ENCODE measurements at regions not wholly inside any gene's neighbourhood (a gene's known extent, or its start where the extent isn't known, plus 50 kb on each side); places are given as distances from the start of the nearest gene placed in this dataset.

DNA sequence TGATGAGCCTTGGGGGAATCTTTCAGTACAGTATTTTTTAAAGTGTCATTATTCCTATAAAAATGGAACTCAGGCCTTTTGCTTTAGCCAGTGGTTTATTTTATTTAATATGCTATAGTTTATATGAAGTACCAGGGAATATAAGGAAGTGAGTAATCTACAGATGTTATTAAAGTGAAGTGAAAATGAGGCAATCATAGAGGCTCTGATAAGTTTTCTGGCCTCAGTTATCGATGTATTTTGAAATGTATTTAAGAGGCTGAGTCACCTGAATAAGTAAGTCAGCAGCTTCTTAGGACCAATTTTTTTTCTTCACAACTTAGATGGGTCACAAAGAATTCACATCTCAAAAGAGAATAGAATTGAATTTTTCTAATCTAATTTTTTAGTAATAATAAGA lies 829.0 kb downstream of the DNAH5 start (continued):
- TF ChIP-seq, protein P1, sequence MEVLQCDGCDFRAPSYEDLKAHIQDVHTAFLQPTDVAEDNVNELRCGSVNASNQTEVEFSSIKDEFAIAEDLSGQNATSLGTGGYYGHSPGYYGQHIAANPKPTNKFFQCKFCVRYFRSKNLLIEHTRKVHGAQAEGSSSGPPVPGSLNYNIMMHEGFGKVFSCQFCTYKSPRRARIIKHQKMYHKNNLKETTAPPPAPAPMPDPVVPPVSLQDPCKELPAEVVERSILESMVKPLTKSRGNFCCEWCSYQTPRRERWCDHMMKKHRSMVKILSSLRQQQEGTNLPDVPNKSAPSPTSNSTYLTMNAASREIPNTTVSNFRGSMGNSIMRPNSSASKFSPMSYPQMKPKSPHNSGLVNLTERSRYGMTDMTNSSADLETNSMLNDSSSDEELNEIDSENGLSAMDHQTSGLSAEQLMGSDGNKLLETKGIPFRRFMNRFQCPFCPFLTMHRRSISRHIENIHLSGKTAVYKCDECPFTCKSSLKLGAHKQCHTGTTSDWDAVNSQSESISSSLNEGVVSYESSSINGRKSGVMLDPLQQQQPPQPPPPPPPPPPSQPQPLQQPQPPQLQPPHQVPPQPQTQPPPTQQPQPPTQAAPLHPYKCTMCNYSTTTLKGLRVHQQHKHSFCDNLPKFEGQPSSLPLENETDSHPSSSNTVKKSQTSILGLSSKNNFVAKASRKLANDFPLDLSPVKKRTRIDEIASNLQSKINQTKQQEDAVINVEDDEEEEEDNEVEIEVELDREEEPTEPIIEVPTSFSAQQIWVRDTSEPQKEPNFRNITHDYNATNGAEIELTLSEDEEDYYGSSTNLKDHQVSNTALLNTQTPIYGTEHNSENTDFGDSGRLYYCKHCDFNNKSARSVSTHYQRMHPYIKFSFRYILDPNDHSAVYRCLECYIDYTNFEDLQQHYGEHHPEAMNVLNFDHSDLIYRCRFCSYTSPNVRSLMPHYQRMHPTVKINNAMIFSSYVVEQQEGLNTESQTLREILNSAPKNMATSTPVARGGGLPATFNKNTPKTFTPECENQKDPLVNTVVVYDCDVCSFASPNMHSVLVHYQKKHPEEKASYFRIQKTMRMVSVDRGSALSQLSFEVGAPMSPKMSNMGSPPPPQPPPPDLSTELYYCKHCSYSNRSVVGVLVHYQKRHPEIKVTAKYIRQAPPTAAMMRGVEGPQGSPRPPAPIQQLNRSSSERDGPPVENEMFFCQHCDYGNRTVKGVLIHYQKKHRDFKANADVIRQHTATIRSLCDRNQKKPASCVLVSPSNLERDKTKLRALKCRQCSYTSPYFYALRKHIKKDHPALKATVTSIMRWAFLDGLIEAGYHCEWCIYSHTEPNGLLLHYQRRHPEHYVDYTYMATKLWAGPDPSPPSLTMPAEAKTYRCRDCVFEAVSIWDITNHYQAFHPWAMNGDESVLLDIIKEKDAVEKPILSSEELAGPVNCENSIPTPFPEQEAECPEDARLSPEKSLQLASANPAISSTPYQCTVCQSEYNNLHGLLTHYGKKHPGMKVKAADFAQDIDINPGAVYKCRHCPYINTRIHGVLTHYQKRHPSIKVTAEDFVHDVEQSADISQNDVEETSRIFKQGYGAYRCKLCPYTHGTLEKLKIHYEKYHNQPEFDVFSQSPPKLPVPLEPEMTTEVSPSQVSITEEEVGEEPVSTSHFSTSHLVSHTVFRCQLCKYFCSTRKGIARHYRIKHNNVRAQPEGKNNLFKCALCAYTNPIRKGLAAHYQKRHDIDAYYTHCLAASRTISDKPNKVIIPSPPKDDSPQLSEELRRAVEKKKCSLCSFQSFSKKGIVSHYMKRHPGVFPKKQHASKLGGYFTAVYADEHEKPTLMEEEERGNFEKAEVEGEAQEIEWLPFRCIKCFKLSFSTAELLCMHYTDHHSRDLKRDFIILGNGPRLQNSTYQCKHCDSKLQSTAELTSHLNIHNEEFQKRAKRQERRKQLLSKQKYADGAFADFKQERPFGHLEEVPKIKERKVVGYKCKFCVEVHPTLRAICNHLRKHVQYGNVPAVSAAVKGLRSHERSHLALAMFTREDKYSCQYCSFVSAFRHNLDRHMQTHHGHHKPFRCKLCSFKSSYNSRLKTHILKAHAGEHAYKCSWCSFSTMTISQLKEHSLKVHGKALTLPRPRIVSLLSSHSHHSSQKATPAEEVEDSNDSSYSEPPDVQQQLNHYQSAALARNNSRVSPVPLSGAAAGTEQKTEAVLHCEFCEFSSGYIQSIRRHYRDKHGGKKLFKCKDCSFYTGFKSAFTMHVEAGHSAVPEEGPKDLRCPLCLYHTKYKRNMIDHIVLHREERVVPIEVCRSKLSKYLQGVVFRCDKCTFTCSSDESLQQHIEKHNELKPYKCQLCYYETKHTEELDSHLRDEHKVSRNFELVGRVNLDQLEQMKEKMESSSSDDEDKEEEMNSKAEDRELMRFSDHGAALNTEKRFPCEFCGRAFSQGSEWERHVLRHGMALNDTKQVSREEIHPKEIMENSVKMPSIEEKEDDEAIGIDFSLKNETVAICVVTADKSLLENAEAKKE (CRISPR knock-in tag; IDR thresholded peaks at IDR 0.05) = no peak
- TF ChIP-seq ZNF331 (CRISPR knock-in tag; IDR thresholded peaks at IDR 0.05; ENCODE audit: low read depth) = no peak
- TF ChIP-seq JUNB (IDR thresholded peaks at IDR 0.05; ENCODE audit: unreplicated experiment) = no peak
- TF ChIP-seq, protein P2, sequence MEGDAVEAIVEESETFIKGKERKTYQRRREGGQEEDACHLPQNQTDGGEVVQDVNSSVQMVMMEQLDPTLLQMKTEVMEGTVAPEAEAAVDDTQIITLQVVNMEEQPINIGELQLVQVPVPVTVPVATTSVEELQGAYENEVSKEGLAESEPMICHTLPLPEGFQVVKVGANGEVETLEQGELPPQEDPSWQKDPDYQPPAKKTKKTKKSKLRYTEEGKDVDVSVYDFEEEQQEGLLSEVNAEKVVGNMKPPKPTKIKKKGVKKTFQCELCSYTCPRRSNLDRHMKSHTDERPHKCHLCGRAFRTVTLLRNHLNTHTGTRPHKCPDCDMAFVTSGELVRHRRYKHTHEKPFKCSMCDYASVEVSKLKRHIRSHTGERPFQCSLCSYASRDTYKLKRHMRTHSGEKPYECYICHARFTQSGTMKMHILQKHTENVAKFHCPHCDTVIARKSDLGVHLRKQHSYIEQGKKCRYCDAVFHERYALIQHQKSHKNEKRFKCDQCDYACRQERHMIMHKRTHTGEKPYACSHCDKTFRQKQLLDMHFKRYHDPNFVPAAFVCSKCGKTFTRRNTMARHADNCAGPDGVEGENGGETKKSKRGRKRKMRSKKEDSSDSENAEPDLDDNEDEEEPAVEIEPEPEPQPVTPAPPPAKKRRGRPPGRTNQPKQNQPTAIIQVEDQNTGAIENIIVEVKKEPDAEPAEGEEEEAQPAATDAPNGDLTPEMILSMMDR (conservative IDR thresholded peaks at IDR 0.05; ENCODE audit: low read depth in 2 of 2) = no peak
- no peak for TF ChIP-seq CREB1 (CRISPR knock-in tag; IDR thresholded peaks at IDR 0.05; ENCODE audit: low read depth)
- TF ChIP-seq, protein P3, sequence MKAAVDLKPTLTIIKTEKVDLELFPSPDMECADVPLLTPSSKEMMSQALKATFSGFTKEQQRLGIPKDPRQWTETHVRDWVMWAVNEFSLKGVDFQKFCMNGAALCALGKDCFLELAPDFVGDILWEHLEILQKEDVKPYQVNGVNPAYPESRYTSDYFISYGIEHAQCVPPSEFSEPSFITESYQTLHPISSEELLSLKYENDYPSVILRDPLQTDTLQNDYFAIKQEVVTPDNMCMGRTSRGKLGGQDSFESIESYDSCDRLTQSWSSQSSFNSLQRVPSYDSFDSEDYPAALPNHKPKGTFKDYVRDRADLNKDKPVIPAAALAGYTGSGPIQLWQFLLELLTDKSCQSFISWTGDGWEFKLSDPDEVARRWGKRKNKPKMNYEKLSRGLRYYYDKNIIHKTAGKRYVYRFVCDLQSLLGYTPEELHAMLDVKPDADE (IDR thresholded peaks at IDR 0.05) = no peak
- no peak for TF ChIP-seq POLR2AphosphoS5 (IDR thresholded peaks at IDR 0.05; ENCODE audit: low read depth)
- TF ChIP-seq EZH2phosphoT487 (IDR thresholded peaks at IDR 0.05; ENCODE audit: unreplicated experiment) = no peak
- no peak for TF ChIP-seq ZNF114 (CRISPR knock-in tag; IDR thresholded peaks at IDR 0.05)
- no peak for TF ChIP-seq NANOG (IDR thresholded peaks at IDR 0.05; ENCODE audit: borderline replicate concordance)
- TF ChIP-seq EZH2 (IDR thresholded peaks at IDR 0.05; ENCODE audit: low read depth, unreplicated experiment) = no peak

Measured in GM23338 (cell line).